GM23338 (cell line): ENCODE measurements at regions not wholly inside any gene's neighbourhood (a gene's known extent, or its start where the extent isn't known, plus 50 kb on each side); places are given as distances from the start of the nearest gene placed in this dataset.

Experiments
- EZH2 ChIP-seq: fragments of 200-600 bp; sonication (generic); IDR thresholded peaks from one replicate; pipeline ENCODE4 v1.8.0; 2017; ENCODE audit warnings: antibody characterized with exemption, mild to moderate bottlenecking, low read depth; ENCODE audit not compliant: unreplicated experiment
- NANOG ChIP-seq: IDR thresholded peaks from 2 replicates; pipeline ENCODE4 v1.6.1; 2016; ENCODE audit warnings: antibody characterized with exemption, borderline replicate concordance
- ZNF331 ChIP-seq: fragments of 250-450 bp; sonication (Bioruptor Pico); IDR thresholded peaks from 2 replicates; pipeline ENCODE4 v1.5.0; 2020; ENCODE audit warnings: low read depth, mild to moderate bottlenecking, moderate library complexity

- TF ChIP-seq EZH2 (no peak), NANOG (no peak), ZNF331 (CRISPR knock-in tag) (no peak)
Measured at GRCh38 chr16:27152801-27153200, 50.5 kb upstream of the KDM8 start (continued).
